SHP77 treated with DMSO at 0.1 percent for 48 hours (cell line): ENCODE measurements at regions not wholly inside any gene's neighbourhood (a gene's known extent, or its start where the extent isn't known, plus 50 kb on each side); places are given as distances from the start of the nearest gene placed in this dataset.
"Not testable (repeated sequence)": the region's sequence is repeated elsewhere in the genome, so short reads cannot be mapped to it uniquely, and the experiment has no call there.

ENCODE experiments used
- DNase-seq: peaks from one replicate; lab custom pipeline; 2025; lab: John Stamatoyannopoulos, UW

DNA sequence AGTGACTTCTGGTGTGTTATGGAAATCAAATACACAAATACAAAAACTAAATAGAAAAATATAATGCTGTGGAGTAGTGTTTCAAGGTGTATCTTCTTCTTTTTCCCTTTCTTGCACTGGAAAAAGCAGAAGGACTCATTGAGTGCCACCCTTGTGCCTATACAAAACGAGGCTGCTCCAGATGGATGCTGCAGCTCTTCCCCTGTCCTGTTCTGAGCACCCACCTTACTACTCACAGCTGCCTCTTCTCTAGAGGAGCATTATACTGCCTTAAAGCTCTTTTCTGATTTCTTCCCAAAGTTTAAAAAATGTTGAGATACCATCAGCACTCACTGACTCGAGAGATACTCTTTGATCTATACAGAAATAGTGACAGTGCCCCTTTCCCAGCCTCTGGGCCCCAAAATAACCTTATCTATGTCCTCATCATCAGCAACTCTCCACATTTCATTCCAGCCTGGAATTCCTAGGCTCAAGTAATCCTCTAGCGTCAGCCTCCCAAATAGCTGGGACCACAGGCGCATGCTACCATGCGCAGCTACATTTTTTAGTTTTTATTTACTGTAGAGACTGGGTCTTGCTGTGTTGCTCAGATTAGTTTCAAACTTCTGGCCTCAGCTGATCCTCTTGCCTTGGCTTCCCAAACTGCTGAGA is 1356.1 kb upstream of the NRXN1 start:
- DNase-seq: no peak

DNA sequence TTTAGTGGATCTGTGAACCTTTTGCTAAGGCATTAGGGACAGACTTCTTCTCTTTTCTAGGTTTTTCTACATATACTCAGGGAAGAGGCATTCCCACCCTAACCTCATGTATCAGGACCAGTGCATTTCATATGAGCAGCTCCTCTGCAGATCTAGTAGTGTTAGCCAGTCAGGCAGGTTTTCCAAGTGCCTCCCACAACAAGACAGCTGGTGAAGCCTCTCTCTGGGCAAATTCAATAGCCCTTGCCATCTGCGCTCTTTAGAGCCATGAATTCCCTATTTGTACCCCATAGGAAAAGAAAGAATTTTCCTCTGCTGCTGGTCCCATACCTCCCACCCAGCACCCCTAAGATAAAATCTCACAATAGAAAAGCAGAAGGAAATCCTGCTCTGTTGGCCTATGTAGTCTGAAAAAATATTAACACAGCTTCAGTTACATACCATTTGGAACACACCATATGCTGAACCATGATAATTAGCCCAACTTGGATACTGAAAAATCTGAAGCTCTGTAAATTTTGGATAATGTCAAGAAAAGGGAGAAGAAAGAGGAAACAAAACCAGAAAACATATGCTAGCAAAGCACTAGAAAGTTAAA is 1354.6 kb upstream of the NRXN1 start:
- no peak for DNase-seq

DNA sequence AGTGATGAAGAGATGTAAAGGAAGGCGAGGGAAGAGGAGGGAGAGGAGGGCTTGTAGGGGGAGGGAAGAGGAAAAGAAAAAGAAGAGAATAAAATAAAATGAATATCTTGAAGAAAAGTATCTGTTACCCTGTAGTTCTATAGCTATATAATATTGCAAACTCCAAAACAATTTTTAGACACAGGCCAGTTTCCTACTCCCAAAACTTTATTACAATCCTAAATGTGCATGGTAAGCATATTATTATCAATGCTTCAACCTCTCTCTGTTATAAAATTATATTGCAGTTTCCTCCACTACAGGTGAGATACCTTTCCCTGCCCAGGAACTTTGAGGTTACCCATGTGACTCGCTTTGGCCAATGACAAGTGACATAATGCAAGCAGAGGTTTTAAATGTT is 1351.6 kb upstream of the NRXN1 start:
- no peak for DNase-seq

DNA sequence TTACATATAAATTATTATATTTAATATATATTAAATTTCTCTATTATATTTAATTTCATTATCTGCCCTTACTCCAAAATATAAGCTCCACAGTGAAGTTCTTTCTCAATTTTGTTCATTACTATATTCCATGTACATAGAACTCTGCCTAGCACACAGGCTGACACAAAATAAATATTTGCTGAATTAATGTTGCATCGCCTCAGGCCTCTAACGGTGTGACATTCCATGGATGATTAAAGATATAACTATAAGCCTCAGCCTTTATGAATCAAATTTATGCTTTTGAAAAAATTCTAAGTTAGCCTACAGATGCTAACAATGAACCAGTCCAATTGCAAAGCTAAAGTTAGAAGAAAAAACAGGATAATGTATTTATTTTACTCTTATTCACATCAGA is 1337.2 kb upstream of the NRXN1 start:
- no peak for DNase-seq

DNA sequence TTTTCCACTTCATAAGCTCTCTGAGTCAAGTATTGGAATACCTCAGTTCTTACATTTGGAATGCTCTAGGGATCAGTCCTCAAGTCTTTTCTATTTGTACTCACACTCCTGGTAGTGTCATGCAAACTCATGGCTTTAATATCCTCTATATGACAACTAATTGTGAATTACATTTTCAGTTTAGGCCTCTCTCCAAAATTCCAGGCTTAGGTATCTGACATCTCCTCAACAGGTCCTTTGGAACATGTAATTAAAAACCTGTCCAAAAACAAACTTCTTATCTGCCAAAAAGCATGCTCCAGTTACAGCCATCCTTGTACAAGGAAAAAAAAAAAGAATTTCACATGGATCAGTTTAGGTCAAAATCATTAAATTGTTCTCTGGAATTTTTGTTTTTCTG is 1336.2 kb upstream of the NRXN1 start:
- no peak for DNase-seq

DNA sequence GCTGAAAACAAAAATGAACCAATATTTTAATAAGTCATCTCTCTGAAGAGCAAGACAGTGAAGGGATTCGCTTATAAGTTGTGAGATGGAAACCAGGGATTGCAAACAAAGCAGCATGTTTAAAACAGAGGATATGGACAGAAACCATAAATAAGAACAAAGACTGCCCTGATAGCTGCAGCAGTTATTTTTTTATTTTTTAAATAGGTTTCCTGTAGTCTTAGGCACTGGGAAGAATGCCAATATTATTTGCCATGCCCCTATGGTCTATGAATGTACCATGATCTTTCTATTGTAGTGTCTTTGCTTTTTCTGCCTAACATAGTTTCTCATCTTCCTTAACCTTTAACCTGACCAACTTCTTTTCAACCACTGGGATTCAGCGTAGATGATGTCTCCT is 1334.0 kb upstream of the NRXN1 start:
- no peak for DNase-seq

DNA sequence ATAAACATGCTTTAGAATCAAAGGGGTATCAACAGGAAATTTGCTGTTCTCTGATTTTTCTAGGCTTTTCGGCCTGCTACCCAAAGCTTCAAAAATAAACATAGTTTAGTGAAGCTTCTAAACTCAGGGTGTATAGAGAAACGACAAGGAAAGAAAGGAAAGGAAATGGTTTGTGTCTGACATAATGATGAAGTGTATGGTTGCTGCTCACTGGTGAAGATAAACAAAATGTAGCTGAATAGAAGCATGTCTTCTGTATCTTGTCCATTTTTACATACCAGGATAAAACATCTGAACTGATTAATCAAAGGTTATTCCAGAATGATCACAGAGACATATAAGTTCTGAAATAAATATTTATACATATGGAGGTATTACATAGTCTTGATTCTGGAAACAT is 1324.6 kb upstream of the NRXN1 start:
- DNase-seq: no peak

DNA sequence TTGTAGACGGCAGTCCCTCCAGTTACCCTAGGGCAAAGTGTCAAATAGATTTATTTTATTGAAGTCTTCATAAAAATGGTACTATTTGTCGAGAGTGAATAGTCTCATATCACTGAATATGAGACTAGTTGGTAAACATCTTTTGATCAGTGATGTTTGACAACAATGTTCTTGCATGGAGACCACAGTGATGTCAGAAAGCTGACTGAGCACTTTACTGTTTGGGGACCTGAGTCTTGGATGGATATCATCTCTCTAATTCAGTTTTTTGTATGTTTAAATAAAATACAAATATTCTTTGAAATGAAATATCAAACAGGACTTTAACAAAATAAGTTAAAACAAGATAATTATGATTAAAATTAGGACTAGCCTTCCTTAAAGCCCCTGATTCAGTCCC is 1315.4 kb upstream of the NRXN1 start:
- no peak for DNase-seq

DNA sequence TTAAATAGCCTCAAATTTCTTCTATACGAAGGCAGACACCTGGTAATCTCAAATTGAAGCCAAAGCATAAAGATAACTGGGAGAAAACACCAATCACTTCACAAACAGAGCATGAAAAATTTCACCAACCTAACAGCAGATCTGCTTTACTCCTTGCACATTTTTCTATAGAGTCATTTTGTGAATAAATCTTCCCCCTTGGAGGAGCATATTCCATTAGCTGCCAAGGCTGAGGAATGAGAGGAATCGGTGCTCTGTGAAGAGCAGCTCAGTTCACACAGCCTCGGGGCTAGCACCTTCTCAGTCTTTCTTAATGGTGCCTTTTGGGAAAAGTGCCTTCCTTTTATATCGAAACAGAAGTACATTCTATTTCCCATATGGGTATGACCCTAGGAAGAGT is 1313.7 kb upstream of the NRXN1 start:
- no peak for DNase-seq

DNA sequence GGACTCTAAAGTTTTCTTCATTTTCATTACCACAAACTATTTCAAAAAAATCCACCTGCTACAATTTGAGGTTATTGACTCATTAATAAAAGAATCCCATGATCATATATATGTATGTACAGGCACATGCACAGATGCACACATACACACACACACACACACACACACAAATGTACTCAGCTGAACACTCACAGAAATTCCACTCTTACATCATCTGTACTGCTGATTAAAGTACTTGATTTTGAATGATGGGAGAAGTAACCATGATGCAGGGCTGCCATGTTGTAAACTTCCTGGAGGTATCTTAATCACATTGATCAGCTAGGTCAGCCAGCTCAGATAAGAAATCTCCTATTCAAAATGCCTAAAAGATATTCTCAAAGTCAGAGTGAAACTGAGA is 1313.2 kb upstream of the NRXN1 start:
- DNase-seq: no peak

DNA sequence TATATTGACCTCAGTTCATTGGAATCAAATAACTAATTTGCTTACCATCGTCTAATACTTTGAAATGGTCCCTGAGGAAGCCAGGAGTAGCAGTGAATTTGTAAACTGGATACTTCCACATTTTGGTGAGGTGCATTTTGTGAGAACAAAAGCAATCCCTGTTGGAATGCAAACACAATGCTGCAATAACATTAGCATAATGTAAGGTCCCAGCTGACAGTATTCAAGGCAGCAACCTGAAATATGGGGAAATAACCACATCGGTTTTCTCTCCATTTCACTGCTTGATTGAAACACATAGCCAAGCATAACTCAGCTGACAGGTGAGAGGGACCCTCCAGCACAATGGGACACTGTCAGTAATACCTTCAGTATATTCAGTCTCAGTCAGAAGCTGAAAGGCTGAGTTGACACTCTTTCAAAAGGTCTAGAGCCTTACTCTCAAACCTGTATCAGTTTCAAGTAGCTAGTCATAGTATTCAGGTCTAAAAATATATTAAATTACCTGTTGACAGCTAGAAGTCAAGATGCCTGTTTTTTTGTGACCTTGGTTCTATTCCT is 1311.9 kb upstream of the NRXN1 start:
- no peak for DNase-seq

DNA sequence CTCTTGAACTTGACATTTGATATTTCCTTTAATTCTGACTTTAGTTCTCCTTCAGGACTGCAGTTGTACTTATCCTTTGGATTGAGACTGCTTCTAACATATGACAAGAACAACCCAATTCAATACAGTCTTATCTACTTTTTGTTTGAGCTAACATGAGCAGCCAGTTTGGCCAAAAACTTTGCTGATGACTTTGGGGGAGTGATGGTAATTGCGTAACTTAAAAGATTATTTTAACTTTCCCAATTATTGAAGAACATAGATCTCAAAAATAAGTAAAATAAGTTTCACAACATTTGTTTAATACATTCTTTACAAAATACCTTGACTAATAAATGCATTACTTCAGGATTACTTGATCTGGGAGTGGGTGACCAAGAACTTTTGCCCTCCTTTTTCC is 1311.1 kb upstream of the NRXN1 start:
- DNase-seq: no peak

DNA sequence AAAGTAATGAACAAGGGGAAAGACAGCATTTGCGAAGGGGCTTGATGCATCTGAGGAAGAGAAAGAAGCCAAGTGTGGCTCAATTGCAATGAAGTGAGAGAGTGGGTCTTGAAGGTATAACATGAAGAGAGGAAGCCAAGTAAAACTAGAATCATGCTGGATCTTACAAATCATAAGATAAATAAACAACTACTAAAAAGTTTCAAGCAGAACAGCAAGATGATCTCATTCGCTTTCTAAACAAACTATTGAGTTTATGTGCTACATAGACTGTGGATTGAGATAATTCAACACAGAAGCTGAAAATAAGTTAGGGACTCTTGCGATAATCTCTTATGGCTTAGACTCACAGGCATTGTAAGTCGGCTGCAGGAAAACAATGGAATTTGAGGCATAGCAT is 1310.5 kb upstream of the NRXN1 start:
- DNase-seq: no peak

DNA sequence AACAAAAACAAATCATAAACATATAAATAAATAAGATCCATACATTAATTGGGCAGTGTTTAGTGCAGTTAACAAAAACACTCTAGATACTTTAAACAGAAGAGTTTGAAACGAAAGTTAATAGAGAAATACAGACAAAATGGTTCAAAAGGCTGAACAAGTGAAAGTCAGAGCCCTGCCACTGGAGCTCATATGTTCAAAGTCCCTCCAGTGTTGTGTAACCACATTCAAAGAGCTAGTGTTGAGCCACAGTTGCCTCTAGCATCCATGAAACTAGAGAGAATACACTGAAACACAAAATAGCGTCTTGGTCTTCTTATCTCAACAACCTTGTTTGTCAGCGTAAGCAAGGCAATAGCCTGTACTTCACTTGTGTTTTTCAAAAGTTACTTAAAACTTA is 1309.8 kb upstream of the NRXN1 start:
- DNase-seq: no peak

DNA sequence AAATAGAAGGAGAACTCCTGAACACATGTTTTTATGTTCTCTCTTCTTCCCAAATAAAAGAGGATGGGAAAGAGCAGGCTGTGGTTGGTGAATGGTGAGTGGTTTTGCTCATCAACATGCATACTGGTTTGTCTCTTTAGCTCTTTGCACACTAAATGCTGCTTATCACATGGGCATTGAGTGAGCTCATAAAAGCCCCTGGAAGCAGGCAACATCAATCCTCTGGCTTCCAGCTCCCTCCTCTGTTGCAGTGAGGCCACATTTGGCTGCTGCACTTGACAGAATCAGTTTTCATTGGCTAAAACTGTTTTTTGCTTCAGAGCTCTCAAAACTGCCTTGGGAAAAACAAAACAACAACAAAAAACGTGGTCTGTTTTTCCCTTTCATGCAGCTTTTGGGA is 1308.2 kb upstream of the NRXN1 start:
- DNase-seq: no peak

DNA sequence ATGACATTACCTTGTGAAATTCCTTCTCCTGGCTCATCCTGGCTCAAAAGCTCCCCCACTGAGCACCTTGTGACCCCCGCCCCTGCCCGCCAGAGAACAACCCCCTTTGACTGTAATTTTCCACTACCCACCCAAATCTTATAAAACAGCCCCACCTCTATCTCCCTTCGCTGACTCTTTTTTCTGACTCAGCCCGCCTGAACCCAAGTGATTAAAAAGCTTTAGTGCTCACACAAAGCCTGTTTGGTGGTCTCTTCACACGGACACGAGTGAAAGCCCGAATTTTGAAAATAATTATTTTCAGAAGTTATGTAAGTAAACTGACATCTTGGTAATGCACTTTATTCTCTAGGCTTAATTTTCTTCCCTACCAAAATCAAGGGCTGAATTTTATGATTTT is 1305.9 kb upstream of the NRXN1 start:
- not testable (repeated sequence) for DNase-seq

DNA sequence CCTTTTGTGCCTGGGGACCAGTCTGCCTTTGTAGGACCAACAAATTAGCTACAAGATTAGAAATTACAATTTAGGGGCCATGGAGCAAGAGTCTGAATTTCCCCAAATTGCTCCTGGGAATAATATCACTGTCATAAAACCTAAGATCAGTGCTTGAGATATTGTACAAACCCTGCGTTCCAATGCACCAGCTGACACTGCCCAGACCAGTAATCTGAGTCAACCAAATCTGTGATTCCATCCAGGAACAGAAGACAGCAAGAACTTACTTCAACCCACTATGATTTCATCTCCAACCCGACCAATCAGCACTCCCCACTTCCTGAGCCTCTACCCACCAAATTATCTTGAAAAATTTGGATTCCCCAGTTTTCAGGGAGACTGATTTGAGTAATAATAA is 1305.0 kb upstream of the NRXN1 start:
- DNase-seq: no peak

DNA sequence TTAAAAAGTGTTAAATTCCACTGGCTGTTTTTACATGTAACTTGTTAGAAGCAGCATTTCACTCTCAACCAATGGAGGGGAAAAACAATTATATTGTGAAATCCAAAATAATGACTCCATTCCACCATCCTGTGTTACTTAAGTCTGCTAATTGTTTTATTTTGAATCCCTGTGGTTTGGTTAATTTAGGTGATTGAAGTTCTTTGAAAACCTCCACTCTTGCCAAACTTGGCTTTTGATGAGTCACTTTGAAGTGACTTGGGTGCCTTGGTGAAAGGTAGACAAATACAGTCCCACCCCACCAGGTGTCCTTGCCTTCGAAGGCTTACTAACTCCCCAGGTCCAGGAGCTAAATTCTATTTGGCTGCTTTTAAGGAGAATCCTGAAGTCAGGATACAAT is 1303.8 kb upstream of the NRXN1 start:
- no peak for DNase-seq

DNA sequence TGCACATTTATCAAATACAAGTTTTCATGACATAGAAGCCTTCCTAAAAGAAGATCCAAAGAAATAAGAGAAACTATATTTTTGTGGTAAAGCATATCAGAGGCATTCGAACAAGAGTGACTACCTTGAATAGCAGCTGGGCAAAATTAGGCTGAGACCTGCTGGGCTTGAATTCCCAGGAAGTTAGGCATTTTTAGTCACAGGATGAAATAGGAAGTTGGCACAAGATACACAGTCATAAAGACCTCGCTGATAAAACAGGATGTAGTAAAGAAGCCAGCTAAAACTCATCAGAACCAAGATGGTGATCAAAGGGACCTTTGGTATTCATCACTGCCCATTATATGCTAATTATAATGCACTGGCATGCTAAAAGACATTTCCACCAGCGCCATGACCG is 1302.3 kb upstream of the NRXN1 start:
- no peak for DNase-seq

DNA sequence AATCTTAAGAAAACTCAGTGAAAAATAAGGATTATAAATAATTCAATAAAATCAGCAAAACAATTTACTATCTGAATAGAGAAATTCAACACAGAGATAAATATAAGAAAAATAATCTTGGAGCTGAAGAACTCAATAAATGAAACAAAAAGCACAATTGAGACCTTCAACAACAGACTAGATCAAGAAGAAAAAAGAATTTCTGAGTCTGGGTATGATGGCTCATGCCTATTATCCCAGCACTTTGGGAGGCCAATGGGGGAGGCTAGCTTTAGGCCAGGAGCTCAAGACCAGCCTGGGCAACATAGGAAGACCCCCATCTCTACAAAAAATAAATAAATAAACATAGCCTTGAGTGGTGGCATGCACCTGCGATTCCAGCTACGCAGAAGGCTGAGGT is 1295.7 kb upstream of the NRXN1 start:
- no peak for DNase-seq

DNA sequence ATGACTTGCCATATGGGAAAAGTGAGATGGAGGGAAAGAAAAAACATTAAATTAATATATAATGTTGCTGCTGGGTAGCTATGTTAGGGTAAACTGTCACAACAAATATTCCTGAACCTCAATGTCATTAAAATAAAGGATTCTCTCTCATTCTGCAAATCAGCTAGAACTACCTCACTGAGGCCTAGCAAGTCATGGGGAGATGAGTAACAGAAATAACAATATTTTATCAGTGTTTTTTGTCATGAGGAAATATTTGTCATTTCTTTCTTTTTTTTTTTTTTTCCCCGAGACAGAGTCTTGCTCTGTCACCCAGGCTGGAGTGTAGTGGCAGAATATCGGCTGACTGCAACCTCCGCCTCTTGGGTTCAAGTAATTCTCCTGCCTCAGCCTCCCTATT is 1282.3 kb upstream of the NRXN1 start:
- DNase-seq: no peak

DNA sequence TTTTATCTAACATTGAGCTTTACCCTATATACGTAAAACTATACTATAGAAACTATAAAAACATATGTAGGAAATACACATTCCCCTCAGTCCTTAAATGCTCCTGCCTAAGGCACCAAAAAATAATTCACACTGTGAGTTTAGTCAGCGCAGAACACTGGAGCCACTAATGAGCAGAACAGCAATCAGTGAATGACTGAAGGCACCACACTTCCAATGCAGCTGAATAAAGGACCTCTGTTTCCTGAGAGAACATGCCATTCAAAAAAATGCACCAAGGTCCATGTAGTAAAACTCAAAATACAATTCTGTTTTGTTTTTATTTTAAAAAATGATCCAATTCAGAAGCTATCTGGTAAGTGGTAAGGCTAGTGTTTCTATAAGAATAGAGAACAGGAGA is 1280.6 kb upstream of the NRXN1 start:
- DNase-seq: no peak

DNA sequence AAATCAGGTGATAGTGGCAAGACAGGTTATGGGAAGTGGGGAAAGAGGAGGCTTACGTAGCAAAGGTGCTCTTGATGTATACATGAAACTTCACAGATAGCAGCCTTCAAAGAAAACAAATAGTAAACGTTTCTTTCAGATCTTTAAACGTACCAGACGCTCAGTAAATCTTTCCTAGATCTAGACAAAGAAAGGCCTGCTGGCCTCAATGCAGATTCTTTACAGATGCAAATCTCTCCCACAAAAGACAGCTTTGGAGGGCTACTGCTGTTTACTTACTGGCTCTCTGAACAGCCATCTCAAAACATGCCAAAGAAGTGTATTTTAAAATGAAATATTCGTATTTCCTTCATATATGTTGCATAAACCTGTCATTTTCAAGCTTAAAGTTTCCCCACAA is 1279.9 kb upstream of the NRXN1 start:
- DNase-seq: no peak

DNA sequence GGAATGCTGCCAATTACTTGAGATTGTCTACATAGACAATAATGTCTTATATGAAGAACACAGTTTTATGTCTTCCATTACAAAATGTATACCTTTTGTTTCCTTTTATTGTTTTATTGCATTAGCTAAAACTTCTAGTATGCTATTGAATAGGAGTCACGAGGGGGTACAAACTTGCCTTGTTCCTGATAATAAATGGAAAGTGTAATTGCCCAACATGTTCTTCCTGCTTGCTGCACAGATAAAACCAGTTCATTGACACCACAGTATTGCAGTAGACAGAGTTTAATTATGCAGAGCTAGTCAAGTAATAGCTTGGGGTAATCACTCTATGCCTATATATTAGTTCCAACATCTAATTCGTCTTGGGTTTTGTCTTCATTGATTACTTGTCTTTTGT is 1276.2 kb upstream of the NRXN1 start:
- no peak for DNase-seq
